Coronary artery (tissue), 2 donors: ENCODE measurements at regions not wholly inside any gene's neighbourhood (a gene's known extent, or its start where the extent isn't known, plus 50 kb on each side); places are given as distances from the start of the nearest gene placed in this dataset.

Experiments used
- DNase-seq: peaks from one replicate; pipeline ENCODE4 v3.0.0-alpha.2; 2017; ENCODE audit warnings: low spot score
- H3K27ac ChIP-seq, 2 donors: fragments of 200-600 bp; sonication (generic); one replicate each; pipeline ENCODE4 v1.5.1; 2016 to 2019
- H3K4me3 ChIP-seq: fragments of 200-600 bp; sonication (generic); 2 replicates; pipeline ENCODE4 v1.5.1; 2016; ENCODE audit warnings: mild to moderate bottlenecking, moderate library complexity
- CTCF ChIP-seq: fragments of 200-600 bp; sonication (generic); IDR thresholded peaks from one replicate; pipeline ENCODE4 v1.5.1; 2019; ENCODE audit warnings: antibody characterized with exemption

- TF ChIP-seq CTCF = no peak
- no peak for DNase-seq
- no peak overlapping the region for H3K27ac ChIP-seq
- no peak overlapping the region for H3K4me3 ChIP-seq
These were observed 581.4 kb upstream of the PIK3C3 start for GRCh38 chr18:41373612-41374011.

- no peak for TF ChIP-seq CTCF
- H3K4me3 ChIP-seq = no peak overlapping the region
- DNase-seq = no peak
- no peak overlapping the region for H3K27ac ChIP-seq
These were observed 582.9 kb upstream of the PIK3C3 start for GRCh38 chr18:41372046-41372665.

- no peak for DNase-seq
- Histone ChIP-seq H3K27ac (no peak overlapping the region), H3K4me3 (no peak overlapping the region)
- no peak for TF ChIP-seq CTCF
These were observed 583.6 kb upstream of the PIK3C3 start for GRCh38 chr18:41371156-41372045.

GRCh38 chr18:41370740-41371139 lies 584.3 kb upstream of the PIK3C3 start:
- no peak for TF ChIP-seq CTCF
- DNase-seq = no peak
- H3K4me3 ChIP-seq = no peak overlapping the region
- no peak overlapping the region for H3K27ac ChIP-seq

GRCh38 chr18:41357708-41358107 lies 597.3 kb upstream of the PIK3C3 start:
- H3K4me3 ChIP-seq = no peak overlapping the region
- DNase-seq = no peak
- H3K27ac ChIP-seq = no peak overlapping the region
- TF ChIP-seq CTCF = no peak

- no peak for DNase-seq
- Histone ChIP-seq H3K27ac (no peak overlapping the region), H3K4me3 (no peak overlapping the region)
- TF ChIP-seq CTCF = no peak
These were observed 601.1 kb upstream of the PIK3C3 start for GRCh38 chr18:41353777-41354528.
